ENCODE measurements at regions not wholly inside any gene's neighbourhood (a gene's known extent, or its start where the extent isn't known, plus 50 kb on each side); places are given as distances from the start of the nearest gene placed in this dataset.

GRCh38 chr1:165057956-165058355 lies 298.6 kb downstream of the LMX1A start:
- TF ChIP-seq, protein P1, sequence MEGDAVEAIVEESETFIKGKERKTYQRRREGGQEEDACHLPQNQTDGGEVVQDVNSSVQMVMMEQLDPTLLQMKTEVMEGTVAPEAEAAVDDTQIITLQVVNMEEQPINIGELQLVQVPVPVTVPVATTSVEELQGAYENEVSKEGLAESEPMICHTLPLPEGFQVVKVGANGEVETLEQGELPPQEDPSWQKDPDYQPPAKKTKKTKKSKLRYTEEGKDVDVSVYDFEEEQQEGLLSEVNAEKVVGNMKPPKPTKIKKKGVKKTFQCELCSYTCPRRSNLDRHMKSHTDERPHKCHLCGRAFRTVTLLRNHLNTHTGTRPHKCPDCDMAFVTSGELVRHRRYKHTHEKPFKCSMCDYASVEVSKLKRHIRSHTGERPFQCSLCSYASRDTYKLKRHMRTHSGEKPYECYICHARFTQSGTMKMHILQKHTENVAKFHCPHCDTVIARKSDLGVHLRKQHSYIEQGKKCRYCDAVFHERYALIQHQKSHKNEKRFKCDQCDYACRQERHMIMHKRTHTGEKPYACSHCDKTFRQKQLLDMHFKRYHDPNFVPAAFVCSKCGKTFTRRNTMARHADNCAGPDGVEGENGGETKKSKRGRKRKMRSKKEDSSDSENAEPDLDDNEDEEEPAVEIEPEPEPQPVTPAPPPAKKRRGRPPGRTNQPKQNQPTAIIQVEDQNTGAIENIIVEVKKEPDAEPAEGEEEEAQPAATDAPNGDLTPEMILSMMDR (IDR thresholded peaks at IDR 0.05), result no peak
- no peak for TF ChIP-seq POLR2A (IDR thresholded peaks at IDR 0.05)

All from heart left ventricle (tissue), 13 donors.